Fibroblast of gingiva (primary cell): ENCODE measurements at regions not wholly inside any gene's neighbourhood (a gene's known extent, or its start where the extent isn't known, plus 50 kb on each side); places are given as distances from the start of the nearest gene placed in this dataset.
A peak's percentile ranks its signal among the peaks of the same experiment; 100 is the strongest.

Experiments used
- DNase-seq: peaks from one replicate; pipeline ENCODE4 v3.0.0-alpha.2; 2011; ENCODE audit warnings: low read depth

GRCh38 chr1:98382986-98383740, 278.4 kb upstream of the SNX7 start:
- no peak for DNase-seq

DNA sequence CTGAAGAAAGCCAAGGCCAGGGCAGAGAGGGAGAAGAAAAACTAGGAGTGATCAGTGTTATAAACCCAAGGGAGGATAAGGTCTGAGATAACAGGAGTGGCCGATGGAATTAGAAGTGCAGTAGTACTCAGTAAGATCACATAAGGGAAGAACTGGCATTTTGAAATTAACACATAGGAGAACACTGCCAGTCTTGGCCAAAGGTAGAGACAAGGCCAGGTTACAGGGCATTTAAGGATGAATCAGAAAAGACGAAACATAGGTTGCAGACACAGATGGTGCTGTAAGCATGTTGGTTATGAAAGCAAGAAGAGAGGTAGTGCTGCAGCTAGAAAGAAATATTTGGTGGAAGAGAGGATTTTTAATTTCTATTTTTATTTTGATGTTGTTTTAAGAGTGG, 278.9 kb upstream of the SNX7 start:
- no peak for DNase-seq

DNA sequence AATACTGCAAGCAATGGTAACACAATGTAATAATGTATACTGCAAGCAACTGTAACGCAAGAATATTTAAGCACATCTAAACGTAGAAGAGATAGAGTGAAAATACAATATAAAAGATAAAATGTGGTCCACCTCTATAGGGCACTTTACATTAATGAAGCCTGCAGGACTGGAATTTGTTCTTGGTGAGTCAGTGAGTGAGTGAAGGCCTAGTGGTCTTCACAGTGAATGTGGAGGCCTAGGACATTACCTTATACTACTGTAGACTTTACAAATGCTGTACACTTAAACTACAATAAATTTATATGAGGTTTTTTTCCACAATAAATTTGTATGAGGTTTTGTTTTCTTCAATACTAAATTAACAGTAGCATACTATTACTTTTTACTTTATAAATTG, 287.4 kb upstream of the SNX7 start:
- no peak for DNase-seq

- no peak for DNase-seq
Observed at GRCh38 chr1:98373056-98373455, 288.5 kb upstream of the SNX7 start.

GRCh38 chr1:98371764-98372163, 289.8 kb upstream of the SNX7 start:
- DNase-seq, result no peak

GRCh38 chr1:98369463-98369862, 292.1 kb upstream of the SNX7 start:
- no peak for DNase-seq

- no peak for DNase-seq
Observed at GRCh38 chr1:98368995-98369394, 292.5 kb upstream of the SNX7 start.

DNA sequence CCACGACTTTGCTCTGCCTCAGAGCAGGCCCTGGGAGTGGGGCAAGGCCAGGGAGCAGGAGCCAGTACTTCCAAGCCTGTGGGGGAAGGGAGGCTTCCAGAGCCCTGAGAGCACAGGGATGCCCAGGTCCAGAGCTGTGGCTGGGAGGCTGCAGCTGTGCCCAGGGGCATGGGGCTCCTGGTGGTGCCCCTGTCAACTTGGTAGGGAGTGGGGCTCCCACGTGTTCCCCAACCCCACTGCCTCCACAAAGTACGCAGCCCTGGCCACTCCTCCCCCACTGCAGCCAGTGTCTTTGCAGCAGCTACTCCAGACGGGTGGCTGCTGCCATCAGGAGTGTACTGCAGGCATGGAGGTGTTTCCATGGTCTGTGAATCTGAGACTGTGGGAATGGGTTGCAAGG, 294.1 kb upstream of the SNX7 start:
- DNase-seq, result no peak

- no peak for DNase-seq
Observed at GRCh38 chr1:98366343-98366742, 295.2 kb upstream of the SNX7 start.

DNA sequence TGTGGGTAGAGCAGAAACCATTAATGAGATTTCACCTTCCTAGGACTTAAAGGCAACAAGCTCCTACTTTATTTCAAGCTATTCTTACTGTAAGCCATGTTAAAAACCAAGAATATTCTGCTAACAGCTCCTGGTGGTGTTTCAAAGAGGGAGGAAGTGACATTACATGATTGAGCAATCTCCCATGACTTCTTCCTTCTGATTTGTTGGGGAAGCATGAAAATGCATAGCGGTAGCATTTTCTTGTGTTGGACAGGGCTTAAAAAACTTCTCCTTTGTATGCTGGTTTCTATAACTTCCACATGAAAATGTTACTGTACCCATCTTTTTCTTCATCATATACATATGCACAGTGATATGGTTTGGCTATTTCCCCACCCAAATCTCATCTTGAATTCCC, 297.0 kb upstream of the SNX7 start:
- no peak for DNase-seq

DNA sequence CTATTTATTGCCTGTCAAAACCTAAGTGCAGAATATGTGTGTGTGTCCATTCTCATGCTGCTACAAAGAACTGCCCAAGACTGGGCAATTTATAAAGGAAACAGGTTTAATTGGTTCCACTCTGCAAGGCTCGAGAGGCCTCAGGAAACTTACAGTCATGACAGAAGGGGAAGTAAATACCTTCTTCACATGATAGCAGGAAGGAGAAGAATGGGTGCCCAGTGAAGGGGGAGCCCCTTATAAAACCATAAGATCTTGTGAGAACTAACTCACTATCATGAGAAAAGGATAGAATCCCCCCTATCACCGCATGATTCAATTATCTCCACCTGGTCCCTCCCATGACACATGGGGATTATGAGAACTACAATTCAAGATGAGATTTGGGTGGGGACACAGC, 300.7 kb upstream of the SNX7 start:
- no peak for DNase-seq

GRCh38 chr1:98355656-98356383, 305.7 kb upstream of the SNX7 start:
- DNase-seq, result no peak

DNA sequence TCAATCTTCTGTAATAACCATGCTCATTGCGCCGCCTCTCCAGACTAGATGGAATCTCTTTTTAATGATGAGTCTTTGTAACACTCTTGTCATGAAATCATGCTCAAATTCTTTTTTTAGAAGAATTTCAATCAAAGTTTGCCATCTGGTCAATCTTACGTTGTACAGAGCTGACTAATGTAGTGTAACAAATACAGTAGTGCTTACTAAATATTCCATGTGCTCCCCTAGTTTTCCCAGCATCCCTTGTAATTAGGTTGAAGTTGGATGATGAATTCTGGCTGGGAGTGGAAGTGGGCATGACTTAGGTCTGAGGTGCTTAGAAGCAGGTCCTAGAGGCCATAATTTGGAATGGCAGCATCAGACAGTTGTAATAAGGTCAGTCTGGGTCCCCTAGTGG, 309.1 kb upstream of the SNX7 start:
- DNase-seq, result no peak

GRCh38 chr1:98351561-98351960, 310.0 kb upstream of the SNX7 start:
- DNase-seq, result no peak

DNA sequence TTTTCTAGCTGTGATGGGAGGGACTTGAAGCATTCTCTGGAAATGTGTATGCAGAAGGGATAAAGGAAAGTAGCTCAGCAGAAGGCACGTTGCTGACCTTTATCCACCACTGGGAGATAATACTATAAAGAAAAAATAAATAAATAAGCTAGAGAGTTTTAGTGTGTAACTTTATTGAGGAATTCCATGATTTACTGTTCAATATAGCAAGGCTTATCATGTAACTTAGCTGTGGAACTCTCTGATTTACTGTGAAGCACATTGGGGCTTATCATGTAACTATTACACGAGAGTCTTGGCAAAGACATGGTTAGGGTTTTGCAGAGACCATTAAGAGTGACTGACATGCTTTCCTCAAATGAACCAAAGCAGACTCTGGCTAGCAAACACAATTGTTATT, 316.1 kb upstream of the SNX7 start:
- no peak for DNase-seq

GRCh38 chr1:98344731-98345130, 316.8 kb upstream of the SNX7 start:
- no peak for DNase-seq

GRCh38 chr1:98342566-98342965, 319.0 kb upstream of the SNX7 start:
- DNase-seq, result no peak

GRCh38 chr1:98340511-98340910, 321.0 kb upstream of the SNX7 start:
- no peak for DNase-seq

DNA sequence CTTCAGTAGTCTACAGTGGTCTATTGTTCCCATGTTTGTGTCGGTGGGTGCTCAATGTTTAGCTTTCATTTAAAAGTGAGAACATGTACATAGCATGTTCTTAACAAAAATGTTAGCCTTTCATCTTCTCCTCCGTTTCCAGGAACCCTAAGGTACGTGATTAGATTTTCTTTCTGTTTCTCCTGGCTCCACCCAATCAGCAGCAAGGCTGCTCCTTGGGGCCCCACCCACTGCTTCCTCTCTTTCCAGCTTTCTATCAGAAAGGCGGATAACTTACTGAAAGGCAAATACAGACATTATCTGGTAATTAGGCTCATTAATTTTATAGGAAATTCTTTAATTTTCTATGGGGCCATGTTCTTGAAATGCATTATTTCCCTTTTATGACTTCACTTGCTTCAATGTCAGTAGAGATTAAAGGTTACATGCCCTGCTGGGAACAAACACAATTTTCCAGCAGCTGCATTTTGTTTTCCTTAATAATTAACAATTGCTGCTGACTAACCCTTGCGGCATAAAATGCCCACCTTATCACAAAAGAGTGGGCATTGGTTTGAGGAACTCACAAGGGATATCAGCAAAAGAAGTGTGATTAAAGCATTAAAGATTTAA, 324.9 kb upstream of the SNX7 start:
- no peak for DNase-seq

DNA sequence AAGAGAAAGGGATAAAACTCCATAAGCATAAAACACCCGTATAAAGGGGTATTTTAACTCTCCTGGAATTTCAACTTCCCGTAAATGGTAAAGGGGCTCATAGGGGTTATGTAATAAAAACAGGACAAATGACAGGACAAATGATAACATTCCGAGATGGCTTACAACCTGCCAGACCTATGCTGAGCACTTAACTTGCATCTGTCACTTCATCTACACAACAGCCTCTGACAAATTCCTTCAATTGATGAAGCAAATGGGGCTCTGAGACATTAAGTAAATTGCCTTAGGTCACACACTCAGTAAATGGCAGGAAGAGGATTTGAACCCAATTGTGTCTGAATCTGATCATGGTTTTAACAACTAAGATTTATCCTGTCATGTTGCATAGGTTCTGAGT, 327.6 kb upstream of the SNX7 start:
- DNase-seq, result no peak

DNA sequence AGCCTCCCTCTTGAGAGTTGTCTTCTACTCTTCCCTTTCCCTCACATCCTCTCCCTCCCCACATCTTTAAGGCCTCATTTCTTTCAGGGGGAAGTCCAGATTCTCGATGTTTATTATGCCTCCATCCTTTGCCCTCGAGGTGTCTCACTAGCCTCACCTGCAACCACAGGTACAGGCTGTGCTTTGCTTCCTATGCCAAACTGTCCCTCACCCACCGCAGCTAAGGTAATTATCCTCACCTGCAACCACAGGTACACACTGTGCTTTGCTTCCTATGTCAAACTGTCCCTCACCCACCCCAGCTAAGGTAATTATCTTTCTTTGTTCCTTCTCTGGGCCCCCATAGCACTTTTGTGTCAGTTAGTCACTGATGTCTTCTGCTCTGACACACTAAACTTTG, 328.1 kb upstream of the SNX7 start:
- DNase-seq, result no peak

GRCh38 chr1:98331718-98332311, 329.7 kb upstream of the SNX7 start:
- no peak for DNase-seq

DNA sequence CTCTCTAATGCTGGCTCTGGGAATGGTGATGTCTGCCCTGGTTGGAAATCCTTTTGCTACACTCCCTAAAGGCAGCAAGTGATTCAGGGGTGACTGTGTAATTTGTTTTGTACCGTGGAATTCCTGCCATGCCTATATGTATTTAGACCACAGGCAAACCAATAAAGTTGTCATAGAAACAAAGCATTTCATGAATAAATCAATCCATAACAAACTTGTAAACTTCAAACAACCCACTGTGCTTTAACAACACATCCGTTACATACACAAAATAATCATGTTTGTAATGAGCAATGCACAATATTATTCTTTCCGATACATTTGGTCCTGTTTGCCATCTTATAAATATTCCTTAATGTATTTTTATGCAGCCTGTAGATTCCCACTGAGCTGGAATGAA, 330.3 kb upstream of the SNX7 start:
- DNase-seq, result peak; percentile 10
